PC-3 (cell line): ENCODE measurements at regions not wholly inside any gene's neighbourhood (a gene's known extent, or its start where the extent isn't known, plus 50 kb on each side); places are given as distances from the start of the nearest gene placed in this dataset.
A peak's percentile ranks its signal among the peaks of the same experiment; 100 is the strongest.

Experiments used
- ATAC-seq: fragments of 200-7000 bp; cut with Tn5 transposase; 2 replicates; pipeline ENCODE4 v1.9.1; 2020; ENCODE audit warnings: mild to moderate bottlenecking, moderate library complexity
- BruUV-seq: library from RNA; stranded (reverse); fragments of 400-500 nt; replicated peaks from 2 replicates; lab custom pipeline; 2021; lab: Mats Ljungman, UMichigan
- CTCF ChIA-PET: fragments of 300-600 bp; sonication (Branson Sonifier 250); formaldehyde crosslinking; loops from one replicate; lab custom pipeline; 2022; ENCODE audit warnings: antibody characterized with exemption; lab: Charles Lee
- POLR2A ChIA-PET: fragments of 300-600 bp; sonication (Branson Sonifier 250); formaldehyde crosslinking; loops from one replicate; lab custom pipeline; 2022; ENCODE audit warnings: antibody characterized with exemption; ENCODE audit not compliant: unreplicated experiment; lab: Charles Lee
- DNase-seq: peaks from one replicate; pipeline ENCODE4 v3.0.0-alpha.2; 2015
- H2AFZ ChIP-seq: fragments of 300-600 bp; sonication (generic); 2 replicates; pipeline ENCODE4 v1.6.0; 2016; ENCODE audit warnings: antibody characterized with exemption, low read length
- H3F3A ChIP-seq: fragments of 300-600 bp; sonication (generic); one replicate; pipeline ENCODE4 v1.6.0; 2017; ENCODE audit warnings: antibody characterized with exemption, low read length, control low read depth, mild to moderate bottlenecking; ENCODE audit not compliant: unreplicated experiment
- H3K27ac ChIP-seq: fragments of 300-600 bp; sonication (generic); 2 replicates; pipeline ENCODE4 v1.5.1; 2016; ENCODE audit warnings: mild to moderate bottlenecking, low read length
- H3K27me3 ChIP-seq: fragments of 300-600 bp; sonication (generic); 2 replicates; pipeline ENCODE4 v1.6.1; 2016; ENCODE audit warnings: low read length, mixed read lengths
- H3K36me3 ChIP-seq: fragments of 300-600 bp; sonication (generic); 2 replicates; pipeline ENCODE4 v1.6.1; 2016; ENCODE audit warnings: low read depth, mixed run types, low read length, mixed read lengths
- H3K4me1 ChIP-seq: fragments of 300-600 bp; sonication (generic); 2 replicates; pipeline ENCODE4 v1.5.1; 2016; ENCODE audit warnings: low read length; ENCODE audit not compliant: insufficient read depth
- H3K4me2 ChIP-seq: fragments of 300-600 bp; sonication (generic); 2 replicates; pipeline ENCODE4 v1.6.0; 2016; ENCODE audit warnings: low read length
- H3K4me3 ChIP-seq: fragments of 300-600 bp; sonication (generic); 2 replicates; pipeline ENCODE4 v1.5.1; 2016; ENCODE audit warnings: mild to moderate bottlenecking, low read length, mixed read lengths
- H3K79me2 ChIP-seq: fragments of 300-600 bp; sonication (generic); 2 replicates; pipeline ENCODE4 v1.6.1; 2017; ENCODE audit warnings: low read length, mixed read lengths
- H3K9ac ChIP-seq: fragments of 300-600 bp; sonication (generic); 2 replicates; pipeline ENCODE4 v1.6.0; 2016; ENCODE audit warnings: mild to moderate bottlenecking, low read length
- H3K9me2 ChIP-seq: fragments of 300-600 bp; sonication (generic); replicated peaks from 2 replicates; pipeline ENCODE4 v1.6.1; 2016; ENCODE audit warnings: mixed run types, low read length, mixed read lengths
- H3K9me3 ChIP-seq: fragments of 300-600 bp; sonication (generic); 2 replicates; pipeline ENCODE4 v1.6.1; 2016; ENCODE audit warnings: low read length, mixed read lengths
- H4K20me1 ChIP-seq: fragments of 300-600 bp; sonication (generic); 2 replicates; pipeline ENCODE4 v1.6.1; 2016; ENCODE audit warnings: low read length, mixed read lengths
- EZH2 ChIP-seq: fragments of 300-600 bp; sonication (generic); IDR thresholded peaks from one replicate; pipeline ENCODE4 v1.6.1; 2017; ENCODE audit warnings: antibody characterized with exemption, mild to moderate bottlenecking, low read length; ENCODE audit not compliant: unreplicated experiment
- EZH2phosphoT487 ChIP-seq: fragments of 300-600 bp; sonication (generic); IDR thresholded peaks from 2 replicates; pipeline ENCODE4 v1.6.1; 2018; ENCODE audit warnings: mild to moderate bottlenecking, antibody characterized with exemption, low read length, borderline replicate concordance
- intact Hi-C: fragments of 100-400 bp; cut with micrococcal nuclease; formaldehyde crosslinking; loops from 2 replicates; pipeline ENCODE4 v1.9.0; 2023
- TF ChIP-seq, protein P1 (sequence below): fragments of 300-600 bp; sonication (generic); conservative IDR thresholded peaks from 2 replicates; pipeline ENCODE4 v1.5.1; 2017; ENCODE audit warnings: antibody characterized with exemption, low read depth, mild to moderate bottlenecking, low read length

DNA sequence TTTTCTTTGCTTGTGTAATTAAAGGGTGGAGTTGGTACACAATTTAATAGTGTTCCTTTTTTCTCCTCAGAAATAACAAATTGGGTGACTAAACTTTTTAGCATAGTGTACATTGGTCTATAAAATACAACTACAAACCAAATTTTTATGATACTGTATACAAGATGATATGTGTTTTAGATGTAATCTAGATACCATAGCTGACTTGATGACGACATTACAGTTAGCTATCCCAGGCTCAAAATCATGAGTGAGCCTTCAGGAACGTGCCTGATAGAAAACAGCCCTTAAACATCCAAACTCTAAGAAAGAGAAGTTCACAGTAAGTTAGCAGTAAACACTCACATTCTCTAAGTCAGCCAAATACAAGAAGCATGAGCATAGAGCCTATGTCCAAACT lies 99.0 kb upstream of the SSTR1 start:
- Histone ChIP-seq H3F3A (no peaks in the 10 kb centered on the region), H3K9ac (peak overlapping the region; percentile 50; the same call in 1 of the 2 replicates), H3K9me3 (peaks cover 4% of the 10 kb centered on the region; the same call in 1 of the 2 replicates), H3K27ac (peak overlapping the region; percentile 84), H3K27me3 (no peaks in the 10 kb centered on the region), H3K79me2 (no peaks in the 10 kb centered on the region), H3K4me2 (peak overlapping the region; percentile 48), H3K4me1 (peaks cover 35% of the 10 kb centered on the region), H4K20me1 (no peaks in the 10 kb centered on the region), H3K4me3 (no peak overlapping the region), H3K36me3 (no peaks in the 10 kb centered on the region), H3K9me2 (no peaks in the 10 kb centered on the region), H2AFZ (no peak overlapping the region)
- intact Hi-C loops = no loop called here
- peak; percentile 67 for ATAC-seq
- no TSS peak for BruUV-seq
- TF ChIP-seq EZH2phosphoT487 (no peak), EZH2 (no peak)
- TF ChIP-seq, protein P1, sequence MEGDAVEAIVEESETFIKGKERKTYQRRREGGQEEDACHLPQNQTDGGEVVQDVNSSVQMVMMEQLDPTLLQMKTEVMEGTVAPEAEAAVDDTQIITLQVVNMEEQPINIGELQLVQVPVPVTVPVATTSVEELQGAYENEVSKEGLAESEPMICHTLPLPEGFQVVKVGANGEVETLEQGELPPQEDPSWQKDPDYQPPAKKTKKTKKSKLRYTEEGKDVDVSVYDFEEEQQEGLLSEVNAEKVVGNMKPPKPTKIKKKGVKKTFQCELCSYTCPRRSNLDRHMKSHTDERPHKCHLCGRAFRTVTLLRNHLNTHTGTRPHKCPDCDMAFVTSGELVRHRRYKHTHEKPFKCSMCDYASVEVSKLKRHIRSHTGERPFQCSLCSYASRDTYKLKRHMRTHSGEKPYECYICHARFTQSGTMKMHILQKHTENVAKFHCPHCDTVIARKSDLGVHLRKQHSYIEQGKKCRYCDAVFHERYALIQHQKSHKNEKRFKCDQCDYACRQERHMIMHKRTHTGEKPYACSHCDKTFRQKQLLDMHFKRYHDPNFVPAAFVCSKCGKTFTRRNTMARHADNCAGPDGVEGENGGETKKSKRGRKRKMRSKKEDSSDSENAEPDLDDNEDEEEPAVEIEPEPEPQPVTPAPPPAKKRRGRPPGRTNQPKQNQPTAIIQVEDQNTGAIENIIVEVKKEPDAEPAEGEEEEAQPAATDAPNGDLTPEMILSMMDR = no peak
- DNase-seq = peak; percentile 68
- CTCF ChIA-PET = no interaction called here
- POLR2A ChIA-PET = no interaction called here

GRCh38 chr14:38110258-38110657 lies 97.4 kb upstream of the SSTR1 start:
- ChIA-PET POLR2A (interaction anchor here (0.7 kb wide), 1 partner anchor 76 kb away, joined by 3 read pairs; no protein-coding TSS in a partner anchor), CTCF (no interaction called here)
- Histone ChIP-seq H3K9ac (no peak overlapping the region), H3K4me3 (no peak overlapping the region), H3K27ac (no peak overlapping the region), H3K79me2 (no peaks in the 10 kb centered on the region), H3F3A (no peaks in the 10 kb centered on the region), H3K9me3 (peaks cover 4% of the 10 kb centered on the region; the same call in 1 of the 2 replicates), H2AFZ (no peak overlapping the region), H3K36me3 (no peaks in the 10 kb centered on the region), H4K20me1 (no peaks in the 10 kb centered on the region), H3K9me2 (no peaks in the 10 kb centered on the region), H3K4me2 (no peak overlapping the region), H3K4me1 (peaks cover 25% of the 10 kb centered on the region), H3K27me3 (no peaks in the 10 kb centered on the region)
- no peak for DNase-seq
- BruUV-seq = no TSS peak
- ATAC-seq = no peak
- intact Hi-C loops = no loop called here
- TF ChIP-seq EZH2phosphoT487 = no peak
- no peak for TF ChIP-seq EZH2
- TF ChIP-seq, protein P1 = no peak

- ATAC-seq = no peak
- Histone ChIP-seq H3K36me3 (no peaks in the 10 kb centered on the region), H3K27ac (no peak overlapping the region), H3K9me3 (peaks cover 4% of the 10 kb centered on the region; the same call in 1 of the 2 replicates), H4K20me1 (no peaks in the 10 kb centered on the region), H3K79me2 (no peaks in the 10 kb centered on the region), H3K4me2 (no peak overlapping the region), H3K27me3 (no peaks in the 10 kb centered on the region), H3F3A (no peaks in the 10 kb centered on the region), H3K9me2 (no peaks in the 10 kb centered on the region), H2AFZ (no peak overlapping the region), H3K9ac (no peak overlapping the region), H3K4me3 (no peak overlapping the region), H3K4me1 (peaks cover 17% of the 10 kb centered on the region)
- POLR2A ChIA-PET = no interaction called here
- DNase-seq = no peak
- no peak for TF ChIP-seq EZH2phosphoT487
- no peak for TF ChIP-seq EZH2
- TF ChIP-seq, protein P1 = no peak
- CTCF ChIA-PET = no interaction called here
- intact Hi-C loops = no loop called here
- BruUV-seq = no TSS peak
Observed at GRCh38 chr14:38111046-38111445, 96.7 kb upstream of the SSTR1 start.
